Fibroblast of mammary gland (primary cell): ENCODE measurements at regions not wholly inside any gene's neighbourhood (a gene's known extent, or its start where the extent isn't known, plus 50 kb on each side); places are given as distances from the start of the nearest gene placed in this dataset.
A peak's percentile ranks its signal among the peaks of the same experiment; 100 is the strongest.

Experiments used
- DNase-seq: peaks from one replicate; pipeline ENCODE4 v3.0.0-alpha.2; 2010; ENCODE audit warnings: low read depth
- H3K4me3 ChIP-seq: 2 replicates; pipeline ENCODE4 v1.5.1; 2011; ENCODE audit warnings: low read depth, mild to moderate bottlenecking, low read length, moderate library complexity; ENCODE audit not compliant: control insufficient read depth
- CTCF ChIP-seq: conservative IDR thresholded peaks from 2 replicates; pipeline ENCODE4 v1.5.1; 2011; ENCODE audit warnings: low read depth, low read length, inconsistent platforms; ENCODE audit not compliant: control insufficient read depth, insufficient read depth

GRCh38 chr5:27475063-27475462, 436.7 kb upstream of the CDH9 start:
- no peak for DNase-seq
- TF ChIP-seq CTCF = no peak
- H3K4me3 ChIP-seq = no peak overlapping the region

- H3K4me3 ChIP-seq = no peak overlapping the region
- no peak for DNase-seq
- TF ChIP-seq CTCF = no peak
Measured at GRCh38 chr5:27474395-27474794, 436.0 kb upstream of the CDH9 start.

GRCh38 chr5:27474047-27474309, 435.6 kb upstream of the CDH9 start:
- DNase-seq = peak; percentile 4
- TF ChIP-seq CTCF = no peak
- H3K4me3 ChIP-seq = peak overlapping the region; percentile 4

GRCh38 chr5:27473307-27474046, 435.1 kb upstream of the CDH9 start:
- no peak for DNase-seq
- peak overlapping the region; percentile 4 for H3K4me3 ChIP-seq
- no peak for TF ChIP-seq CTCF

- no peak for DNase-seq
- peak overlapping the region; percentile 4 for H3K4me3 ChIP-seq
- TF ChIP-seq CTCF = no peak
Measured at GRCh38 chr5:27472871-27473270, 434.5 kb upstream of the CDH9 start.

- no peak overlapping the region for H3K4me3 ChIP-seq
- peak; percentile 58 for DNase-seq
- no peak for TF ChIP-seq CTCF
Measured at GRCh38 chr5:27472000-27472763, 433.8 kb upstream of the CDH9 start.
